HG02798 (cell line): ENCODE measurements at regions not wholly inside any gene's neighbourhood (a gene's known extent, or its start where the extent isn't known, plus 50 kb on each side); places are given as distances from the start of the nearest gene placed in this dataset.

Source experiments
- ATAC-seq: cut with Tn5 transposase; IDR thresholded peaks from one replicate; pipeline ENCODE4 v1.9.1; 2021; ENCODE audit warnings: mild to moderate bottlenecking; ENCODE audit not compliant: unreplicated experiment, poor library complexity

GRCh38 chr6:1203546-1203945 is 108.4 kb upstream of the FOXQ1 start:
- ATAC-seq: no peak

DNA sequence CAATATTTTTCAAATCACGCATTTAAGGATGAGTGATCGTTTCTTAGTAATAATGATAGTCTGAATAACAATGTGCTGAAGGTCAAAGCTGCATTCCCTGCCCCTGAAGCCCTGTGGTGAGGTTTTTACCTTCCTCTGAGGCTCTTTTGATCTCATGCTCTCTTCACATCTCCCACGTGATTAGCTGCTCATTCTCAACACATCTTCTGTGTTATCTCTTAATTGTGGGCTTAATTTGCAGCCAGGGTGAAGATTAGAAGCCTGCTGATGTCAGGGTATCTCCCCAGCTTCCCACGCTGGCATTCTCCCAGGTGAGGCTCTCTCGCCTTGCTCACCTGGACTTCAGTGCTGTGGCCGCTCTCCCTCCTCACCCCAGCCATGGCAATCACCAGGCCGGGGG is 109.7 kb upstream of the FOXQ1 start:
- no peak for ATAC-seq

GRCh38 chr6:1201547-1202200 is 110.2 kb upstream of the FOXQ1 start:
- no peak for ATAC-seq

GRCh38 chr6:1200409-1201101 is 111.3 kb upstream of the FOXQ1 start:
- no peak for ATAC-seq

DNA sequence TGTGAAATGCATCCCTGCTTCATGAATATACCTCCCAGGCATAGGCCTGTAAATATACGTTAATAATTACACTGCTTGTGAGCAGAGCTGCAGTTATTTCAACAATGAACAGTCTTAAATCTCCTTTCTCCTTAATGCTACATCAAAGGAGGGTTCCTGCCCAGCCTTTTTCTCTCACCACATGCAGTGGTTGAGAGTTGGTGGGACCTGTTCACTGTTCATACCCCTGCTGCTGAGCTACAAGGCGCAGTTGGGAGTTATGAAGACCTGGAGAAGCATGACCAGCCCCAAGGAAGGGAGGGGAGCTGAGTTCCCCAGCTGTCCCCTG is 111.9 kb upstream of the FOXQ1 start:
- no peak for ATAC-seq

- no peak for ATAC-seq
These were observed 114.6 kb upstream of the FOXQ1 start for GRCh38 chr6:1197309-1197708.

DNA sequence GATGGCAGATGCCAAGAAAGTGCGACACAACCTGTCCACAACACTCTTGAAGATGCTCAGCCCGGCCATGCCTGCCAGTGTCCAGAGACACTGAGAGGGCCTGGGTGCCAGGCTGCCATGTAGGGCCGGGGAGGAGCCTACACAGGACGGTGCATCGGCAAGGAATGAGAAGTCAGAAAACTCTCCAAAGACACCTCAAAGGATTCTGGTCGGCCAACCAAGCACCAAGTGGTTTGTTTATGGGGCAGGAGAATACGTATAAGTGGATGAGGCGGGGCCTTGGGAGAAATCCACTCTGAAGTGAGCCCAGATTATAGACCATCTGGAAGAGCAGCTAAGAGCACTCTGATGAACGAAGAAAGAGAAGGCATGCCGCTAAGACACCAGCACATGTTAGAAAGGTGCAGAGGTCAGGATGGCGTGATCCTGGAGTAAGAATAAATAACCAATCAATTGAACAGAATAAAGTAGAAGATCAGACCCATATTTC is 120.7 kb upstream of the FOXQ1 start:
- ATAC-seq: no peak

GRCh38 chr6:1190366-1190765 is 121.5 kb upstream of the FOXQ1 start:
- ATAC-seq: no peak

DNA sequence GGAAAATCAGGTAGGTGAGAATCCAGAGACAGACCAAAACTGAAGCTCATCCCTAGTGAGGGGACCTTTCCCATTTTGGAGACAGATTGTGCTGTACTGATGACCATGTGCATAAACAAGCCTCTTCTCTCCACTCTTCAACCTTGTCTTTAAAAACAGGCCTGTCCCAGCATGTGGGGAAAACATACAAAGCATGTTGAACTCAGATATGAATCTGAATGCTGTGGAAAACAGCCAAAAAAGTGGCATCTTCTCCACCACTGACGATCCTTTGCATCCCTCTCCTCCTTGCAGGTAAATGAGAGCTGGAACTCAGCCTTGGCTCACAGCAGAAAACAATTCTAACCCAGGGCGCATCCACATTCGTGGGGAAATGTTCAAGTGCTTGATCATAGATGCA is 123.7 kb upstream of the FOXQ1 start:
- no peak for ATAC-seq

- no peak for ATAC-seq
These were observed 124.4 kb upstream of the FOXQ1 start for GRCh38 chr6:1187293-1188131.

DNA sequence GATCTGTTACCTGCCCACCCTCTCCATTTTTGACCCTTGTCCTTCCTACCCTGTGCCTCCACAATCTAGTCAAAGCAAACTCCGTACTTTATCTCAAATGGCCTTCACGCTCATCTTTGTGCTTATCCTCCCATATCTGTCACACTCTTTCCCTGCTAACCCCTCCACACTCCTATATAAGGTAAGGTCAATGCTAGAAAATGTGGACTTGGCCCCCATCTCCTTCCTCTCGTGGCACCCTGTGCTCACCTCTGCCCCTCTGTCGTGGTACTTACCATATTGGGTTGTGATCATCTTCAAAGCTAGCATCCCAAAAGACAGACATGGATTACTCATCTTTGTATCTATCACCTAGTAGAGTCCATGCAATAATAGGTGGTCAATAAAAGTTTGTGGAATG is 127.6 kb upstream of the FOXQ1 start:
- no peak for ATAC-seq

- no peak for ATAC-seq
These were observed 129.0 kb upstream of the FOXQ1 start for GRCh38 chr6:1182722-1183521.

- no peak for ATAC-seq
These were observed 129.8 kb upstream of the FOXQ1 start for GRCh38 chr6:1181939-1182605.

DNA sequence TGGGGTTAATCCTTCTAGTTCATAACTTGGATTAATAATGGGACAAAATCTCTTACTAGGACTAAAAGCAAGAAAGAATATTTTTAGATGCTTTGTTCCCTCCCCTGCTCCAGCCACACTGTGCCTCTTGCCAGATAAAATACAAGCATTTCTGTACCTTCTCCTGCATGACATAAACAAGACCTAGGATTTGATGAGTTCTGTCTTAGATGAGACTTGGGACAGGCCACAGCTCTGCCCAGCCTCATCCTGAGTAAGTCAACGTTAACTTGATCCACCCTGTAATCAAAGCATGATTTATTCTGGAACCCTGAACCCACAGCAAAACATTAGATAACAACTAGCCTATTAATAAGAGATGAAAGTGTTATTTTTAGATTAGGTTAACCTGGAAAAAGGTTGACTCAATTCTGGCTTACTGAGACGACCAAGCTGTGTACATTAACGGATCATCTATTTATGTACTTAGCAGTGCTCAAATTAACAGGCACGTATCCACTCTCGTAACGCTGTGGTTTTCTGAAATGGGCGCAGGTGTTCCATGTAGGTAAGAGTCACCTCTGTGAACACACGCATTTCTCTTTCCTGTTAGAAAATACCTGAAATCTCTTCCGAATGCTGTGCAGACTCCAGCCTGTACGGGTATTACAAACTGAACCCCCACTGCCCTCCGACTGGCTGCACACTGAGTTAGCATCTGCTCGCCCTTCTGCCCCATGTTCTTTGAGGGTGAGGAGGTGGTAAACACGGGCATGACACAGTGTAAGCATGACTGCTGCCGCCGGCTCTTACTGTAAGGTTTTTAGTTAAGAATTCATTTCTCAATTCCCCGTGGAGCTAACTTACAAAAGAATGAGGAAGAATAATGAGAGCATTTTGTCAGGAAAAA is 132.1 kb upstream of the FOXQ1 start:
- ATAC-seq: no peak

GRCh38 chr6:1178590-1178989 is 133.3 kb upstream of the FOXQ1 start:
- ATAC-seq: no peak

DNA sequence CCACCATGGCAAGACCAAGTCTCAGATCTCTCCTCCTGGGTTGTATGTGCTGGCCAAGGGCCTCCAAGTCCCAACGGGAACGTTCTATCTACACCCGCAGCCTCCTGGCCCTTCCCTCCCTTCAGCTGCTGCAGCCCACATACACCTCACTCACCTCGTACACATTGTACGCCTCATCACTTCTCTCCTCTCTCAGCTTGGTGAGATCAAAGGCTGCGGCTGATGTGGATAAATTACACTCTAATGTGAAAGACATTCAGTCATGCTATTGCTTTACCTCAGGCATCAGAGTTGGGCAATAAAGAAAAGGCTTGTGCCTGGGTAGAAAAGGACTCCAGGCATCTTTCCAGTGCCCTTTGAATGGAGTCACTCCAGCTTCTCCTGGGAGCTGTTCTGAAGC is 135.3 kb upstream of the FOXQ1 start:
- ATAC-seq: no peak

DNA sequence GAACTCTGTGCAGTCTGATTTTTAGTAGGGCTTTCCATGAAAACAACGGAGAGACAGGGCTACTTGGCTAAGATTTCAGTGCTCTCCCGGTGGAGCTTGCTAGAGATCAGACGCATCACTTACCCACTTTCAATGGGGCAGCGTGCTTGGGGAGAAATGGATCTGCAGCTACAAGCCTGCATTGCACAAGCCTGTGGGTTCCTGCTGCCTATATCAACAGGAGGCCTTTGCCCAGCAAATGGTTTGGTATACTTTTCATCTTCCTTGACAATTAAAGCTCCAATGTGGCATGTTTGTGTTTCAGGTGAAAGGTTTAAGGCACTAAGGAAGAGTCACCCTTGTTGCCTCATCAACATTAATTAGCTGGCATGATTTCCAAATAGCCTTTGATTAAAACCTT is 136.0 kb upstream of the FOXQ1 start:
- ATAC-seq: no peak

GRCh38 chr6:1170794-1171193 is 141.1 kb upstream of the FOXQ1 start:
- ATAC-seq: no peak

- no peak for ATAC-seq
These were observed 147.3 kb upstream of the FOXQ1 start for GRCh38 chr6:1164600-1164999.
